NT2/D1 (cell line): ENCODE measurements at regions not wholly inside any gene's neighbourhood (a gene's known extent, or its start where the extent isn't known, plus 50 kb on each side); places are given as distances from the start of the nearest gene placed in this dataset.

ENCODE experiments used
- SUZ12 ChIP-seq: IDR thresholded peaks from 2 replicates; pipeline ENCODE4 v1.6.1; 2011; ENCODE audit not compliant: insufficient read length, insufficient read depth; ENCODE audit errors: extremely low read depth
- ZNF274 ChIP-seq: IDR thresholded peaks from 2 replicates; pipeline ENCODE4 v1.6.1; 2011; ENCODE audit warnings: mild to moderate bottlenecking, low read depth, low read length

- TF ChIP-seq SUZ12 (no peak), ZNF274 (no peak)
Observed at GRCh38 chr3:146851665-146852064, 246.5 kb upstream of the PLSCR5 start.
